ENCODE measurements at regions not wholly inside any gene's neighbourhood (a gene's known extent, or its start where the extent isn't known, plus 50 kb on each side); places are given as distances from the start of the nearest gene placed in this dataset.
"Not testable (repeated sequence)": the region's sequence is repeated elsewhere in the genome, so short reads cannot be mapped to it uniquely, and the experiment has no call there.

GRCh38 chr5:157949520-157949919 lies 90.6 kb upstream of the CLINT1 start:
- H3K27ac ChIP-seq, result no peak overlapping the region
- DNase-seq, result no peak

GRCh38 chr5:157948738-157949410 lies 89.9 kb upstream of the CLINT1 start:
- Histone ChIP-seq H3K4me3 (no peak overlapping the region), H3K27me3 (ENCODE audit: low read depth) (no peaks in the 10 kb centered on the region), H3K36me3 (no peaks in the 10 kb centered on the region), H3K9me3 (no peaks in the 10 kb centered on the region), H3K27ac (no peak overlapping the region), H3K4me1 (no peaks in the 10 kb centered on the region)
- intact Hi-C loops (cut with DNase I), result no loop called here
- DNase-seq (peak; percentile 83), ATAC-seq (peak; percentile 97 to 99)
- peak; percentile 91 for TF ChIP-seq CTCF (IDR thresholded peaks at IDR 0.05)

More at GRCh38 chr5:157949520-157949919, 90.6 kb upstream of the CLINT1 start:
- H3K36me3 ChIP-seq, result no peaks in the 10 kb centered on the region
- intact Hi-C loops (cut with DNase I), result no loop called here
- no peak for ATAC-seq
- no peak for TF ChIP-seq CTCF (IDR thresholded peaks at IDR 0.05)
- H3K4me1 ChIP-seq, result no peaks in the 10 kb centered on the region
- no peaks in the 10 kb centered on the region for H3K27me3 ChIP-seq (ENCODE audit: low read depth)
- no peaks in the 10 kb centered on the region for H3K9me3 ChIP-seq
- H3K4me3 ChIP-seq, result no peak overlapping the region

- Histone ChIP-seq H3K4me3 (no peak overlapping the region), H3K27me3 (ENCODE audit: low read depth) (no peaks in the 10 kb centered on the region), H3K27ac (no peak overlapping the region), H3K36me3 (no peaks in the 10 kb centered on the region), H3K9me3 (no peaks in the 10 kb centered on the region), H3K4me1 (no peaks in the 10 kb centered on the region)
- no peak for TF ChIP-seq CTCF (IDR thresholded peaks at IDR 0.05)
- no peak for DNase-seq
- intact Hi-C loops (cut with DNase I), result no loop called here
- no peak for ATAC-seq
Observed at GRCh38 chr5:157947156-157947555, 88.2 kb upstream of the CLINT1 start.

GRCh38 chr5:157945822-157946221 lies 86.9 kb upstream of the CLINT1 start:
- H3K9me3 ChIP-seq; H3K27me3 ChIP-seq (ENCODE audit: low read depth); H3K4me1 ChIP-seq; DNase-seq; H3K27ac ChIP-seq; ATAC-seq; H3K4me3 ChIP-seq; H3K36me3 ChIP-seq; intact Hi-C loops (cut with DNase I): not testable (repeated sequence)

GRCh38 chr5:157944938-157945337 lies 86.0 kb upstream of the CLINT1 start:
- Histone ChIP-seq H3K9me3 (no peaks in the 10 kb centered on the region), H3K27ac (no peak overlapping the region), H3K27me3 (ENCODE audit: low read depth) (no peaks in the 10 kb centered on the region), H3K4me3 (no peak overlapping the region), H3K36me3 (no peaks in the 10 kb centered on the region), H3K4me1 (no peaks in the 10 kb centered on the region)
- TF ChIP-seq CTCF (IDR thresholded peaks at IDR 0.05), result no peak
- no peak for DNase-seq
- intact Hi-C loops (cut with DNase I), result no loop called here
- ATAC-seq, result no peak

- no peak for DNase-seq
- Histone ChIP-seq H3K36me3 (no peaks in the 10 kb centered on the region), H3K4me3 (no peak overlapping the region), H3K27me3 (ENCODE audit: low read depth) (no peaks in the 10 kb centered on the region), H3K9me3 (no peaks in the 10 kb centered on the region), H3K27ac (no peak overlapping the region), H3K4me1 (no peaks in the 10 kb centered on the region)
- no peak for TF ChIP-seq CTCF (IDR thresholded peaks at IDR 0.05)
- intact Hi-C loops (cut with DNase I), result no loop called here
- no peak for ATAC-seq
Observed at GRCh38 chr5:157944077-157944633, 85.2 kb upstream of the CLINT1 start.
